ENCODE measurements at regions not wholly inside any gene's neighbourhood (a gene's known extent, or its start where the extent isn't known, plus 50 kb on each side); places are given as distances from the start of the nearest gene placed in this dataset.

GRCh38 chr19:28247243-28247642, 965.7 kb downstream of the UQCRFS1 start:
- DNase-seq, result no peak
- intact Hi-C loops (cut with DNase I), result loop anchor here (10.0 kb wide), 1 partner anchor 78 kb away; no protein-coding TSS in a partner anchor

- intact Hi-C loops (cut with DNase I), result loop anchor here (10.0 kb wide), 1 partner anchor 79 kb away; no protein-coding TSS in a partner anchor
- no peak for DNase-seq
Measured at GRCh38 chr19:28245937-28246336, 967.0 kb downstream of the UQCRFS1 start.

- intact Hi-C loops (cut with DNase I), result loop anchor here (10.0 kb wide), 1 partner anchor 80 kb away; no protein-coding TSS in a partner anchor
- DNase-seq, result no peak
Measured at GRCh38 chr19:28244966-28245365, 968.0 kb downstream of the UQCRFS1 start.

- intact Hi-C loops (cut with DNase I), result loop anchor here (10.0 kb wide), 1 partner anchor 82 kb away; no protein-coding TSS in a partner anchor
- peak in 2 of 10 donors; percentile 8 to 38 for DNase-seq
Measured at GRCh38 chr19:28242317-28242927, 970.5 kb downstream of the UQCRFS1 start.

- DNase-seq, result no peak
- intact Hi-C loops (cut with DNase I), result no loop called here
Measured at GRCh38 chr19:28239270-28239669, 973.7 kb downstream of the UQCRFS1 start.

- intact Hi-C loops (cut with DNase I), result no loop called here
- DNase-seq, result no peak
Measured at GRCh38 chr19:28238270-28238820, 974.6 kb downstream of the UQCRFS1 start.

- DNase-seq, result no peak
- intact Hi-C loops (cut with DNase I), result no loop called here
Measured at GRCh38 chr19:28235606-28236125, 977.3 kb downstream of the UQCRFS1 start.

- DNase-seq, result no peak
- intact Hi-C loops (cut with DNase I), result no loop called here
Measured at GRCh38 chr19:28234637-28235036, 978.3 kb downstream of the UQCRFS1 start.

- no peak for DNase-seq
- intact Hi-C loops (cut with DNase I), result no loop called here
Measured at GRCh38 chr19:28228854-28229253, 984.1 kb downstream of the UQCRFS1 start.

GRCh38 chr19:28224441-28224840, 988.5 kb downstream of the UQCRFS1 start:
- intact Hi-C loops (cut with DNase I), result no loop called here
- DNase-seq, result no peak

- intact Hi-C loops (cut with DNase I), result no loop called here
- DNase-seq, result no peak
Measured at GRCh38 chr19:28221736-28222135, 991.2 kb downstream of the UQCRFS1 start.

- intact Hi-C loops (cut with DNase I), result no loop called here
- DNase-seq, result no peak
Measured at GRCh38 chr19:28218728-28219127, 994.2 kb downstream of the UQCRFS1 start.

- DNase-seq, result no peak
Measured at GRCh38 chr19:28217022-28217421, 995.9 kb downstream of the UQCRFS1 start.

GRCh38 chr19:28213470-28214082, 999.4 kb downstream of the UQCRFS1 start:
- intact Hi-C loops (cut with DNase I), result no loop called here
- no peak for DNase-seq

More at GRCh38 chr19:28217022-28217421, 995.9 kb downstream of the UQCRFS1 start:
- intact Hi-C loops (cut with DNase I), result no loop called here

- no peak for DNase-seq
- intact Hi-C loops (cut with DNase I), result no loop called here
Measured at GRCh38 chr19:28210886-28211285, 1002.1 kb downstream of the UQCRFS1 start.

- DNase-seq, result no peak
- intact Hi-C loops (cut with DNase I), result no loop called here
Measured at GRCh38 chr19:28208745-28209144, 1004.2 kb downstream of the UQCRFS1 start.

- DNase-seq, result no peak
- intact Hi-C loops (cut with DNase I), result no loop called here
Measured at GRCh38 chr19:28207244-28207643, 1005.7 kb downstream of the UQCRFS1 start.

GRCh38 chr19:28201462-28201943, 1011.4 kb downstream of the UQCRFS1 start:
- DNase-seq, result no peak
- intact Hi-C loops (cut with DNase I), result no loop called here

GRCh38 chr19:28199323-28199722, 1013.6 kb downstream of the UQCRFS1 start:
- intact Hi-C loops (cut with DNase I), result no loop called here
- DNase-seq, result no peak

GRCh38 chr19:28196961-28197360, 1016.0 kb downstream of the UQCRFS1 start:
- DNase-seq, result no peak
- intact Hi-C loops (cut with DNase I), result no loop called here

GRCh38 chr19:28196101-28196500, 1016.9 kb downstream of the UQCRFS1 start:
- DNase-seq, result no peak
- intact Hi-C loops (cut with DNase I), result no loop called here
